ENCODE measurements at regions not wholly inside any gene's neighbourhood (a gene's known extent, or its start where the extent isn't known, plus 50 kb on each side); places are given as distances from the start of the nearest gene placed in this dataset.

GRCh38 chr15:60130398-60130797 is 126.3 kb downstream of the FOXB1 start:
- TF ChIP-seq CTCF (IDR thresholded peaks at IDR 0.05; ENCODE audit: partially characterized antibody, unreplicated experiment): no peak
- Mint-ChIP-seq H3K4me1 (ENCODE audit: low read depth, unreplicated experiment) (peaks cover 5% of the 10 kb centered on the region), H3K27ac (ENCODE audit: unreplicated experiment) (no peak overlapping the region), H3K27me3 (ENCODE audit: unreplicated experiment) (peaks cover 2% of the 10 kb centered on the region), H3K36me3 (ENCODE audit: unreplicated experiment) (no peaks in the 10 kb centered on the region), H3K9me3 (ENCODE audit: unreplicated experiment) (no peaks in the 10 kb centered on the region), H3K4me3 (ENCODE audit: unreplicated experiment) (no peak overlapping the region)
- no peak for DNase-seq

- Mint-ChIP-seq H3K27ac (ENCODE audit: unreplicated experiment) (no peak overlapping the region), H3K36me3 (ENCODE audit: unreplicated experiment) (no peaks in the 10 kb centered on the region), H3K27me3 (ENCODE audit: unreplicated experiment) (peaks cover 2% of the 10 kb centered on the region), H3K4me3 (ENCODE audit: unreplicated experiment) (no peak overlapping the region), H3K9me3 (ENCODE audit: unreplicated experiment) (no peaks in the 10 kb centered on the region), H3K4me1 (ENCODE audit: low read depth, unreplicated experiment) (peaks cover 5% of the 10 kb centered on the region)
- TF ChIP-seq CTCF (IDR thresholded peaks at IDR 0.05; ENCODE audit: partially characterized antibody, unreplicated experiment): no peak
- no peak for DNase-seq
These were observed 126.7 kb downstream of the FOXB1 start for GRCh38 chr15:60130821-60131220.

GRCh38 chr15:60134609-60135008 is 130.5 kb downstream of the FOXB1 start:
- no peak for TF ChIP-seq CTCF (IDR thresholded peaks at IDR 0.05; ENCODE audit: partially characterized antibody, unreplicated experiment)
- no peak overlapping the region for H3K4me3 Mint-ChIP-seq (ENCODE audit: unreplicated experiment)
- H3K27ac Mint-ChIP-seq (ENCODE audit: unreplicated experiment): no peak overlapping the region
- H3K4me1 Mint-ChIP-seq (ENCODE audit: low read depth, unreplicated experiment): no peaks in the 10 kb centered on the region
- H3K9me3 Mint-ChIP-seq (ENCODE audit: unreplicated experiment): no peaks in the 10 kb centered on the region
- no peaks in the 10 kb centered on the region for H3K36me3 Mint-ChIP-seq (ENCODE audit: unreplicated experiment)
- DNase-seq: no peak
- H3K27me3 Mint-ChIP-seq (ENCODE audit: unreplicated experiment): no peaks in the 10 kb centered on the region

- Mint-ChIP-seq H3K27ac (ENCODE audit: unreplicated experiment) (no peak overlapping the region), H3K4me3 (ENCODE audit: unreplicated experiment) (no peak overlapping the region), H3K9me3 (ENCODE audit: unreplicated experiment) (no peaks in the 10 kb centered on the region), H3K27me3 (ENCODE audit: unreplicated experiment) (no peaks in the 10 kb centered on the region), H3K4me1 (ENCODE audit: low read depth, unreplicated experiment) (no peaks in the 10 kb centered on the region), H3K36me3 (ENCODE audit: unreplicated experiment) (no peaks in the 10 kb centered on the region)
- TF ChIP-seq CTCF (IDR thresholded peaks at IDR 0.05; ENCODE audit: partially characterized antibody, unreplicated experiment): no peak
- no peak for DNase-seq
These were observed 131.8 kb downstream of the FOXB1 start for GRCh38 chr15:60135961-60136360.

GRCh38 chr15:60137711-60138396 is 133.7 kb downstream of the FOXB1 start:
- TF ChIP-seq CTCF (IDR thresholded peaks at IDR 0.05; ENCODE audit: partially characterized antibody, unreplicated experiment): no peak
- no peak for DNase-seq
- H3K27me3 Mint-ChIP-seq (ENCODE audit: unreplicated experiment): no peaks in the 10 kb centered on the region
- no peaks in the 10 kb centered on the region for H3K4me1 Mint-ChIP-seq (ENCODE audit: low read depth, unreplicated experiment)
- no peaks in the 10 kb centered on the region for H3K36me3 Mint-ChIP-seq (ENCODE audit: unreplicated experiment)
- no peak overlapping the region for H3K27ac Mint-ChIP-seq (ENCODE audit: unreplicated experiment)
- H3K9me3 Mint-ChIP-seq (ENCODE audit: unreplicated experiment): no peaks in the 10 kb centered on the region
- no peak overlapping the region for H3K4me3 Mint-ChIP-seq (ENCODE audit: unreplicated experiment)

Data from glutamatergic neuron (in vitro differentiated cells).